IMR-90 (cell line): ENCODE measurements at regions not wholly inside any gene's neighbourhood (a gene's known extent, or its start where the extent isn't known, plus 50 kb on each side); places are given as distances from the start of the nearest gene placed in this dataset.

Experiments used
- ATAC-seq: fragments of 200-7000 bp; cut with Tn5 transposase; 2 replicates; pipeline ENCODE4 v1.9.1; 2020; ENCODE audit warnings: low read depth, mild to moderate bottlenecking, moderate library complexity
- BruUV-seq: library from RNA; stranded (reverse); fragments of 400-500 nt; replicated peaks from 2 replicates; lab custom pipeline; 2021; lab: Mats Ljungman, UMichigan
- CTCF ChIA-PET: fragments of 300-600 bp; formaldehyde crosslinking; extraction: SDS; loops from one replicate; lab custom pipeline; 2021; ENCODE audit warnings: antibody characterized with exemption; lab: Yijun Ruan, JAX
- POLR2A ChIA-PET: fragments of 300-600 bp; sonication (Branson Sonifier 250); formaldehyde crosslinking; loops from one replicate; lab custom pipeline; 2022; ENCODE audit warnings: antibody characterized with exemption; ENCODE audit not compliant: unreplicated experiment; lab: Charles Lee
- DNase-seq: peaks from one replicate; pipeline ENCODE4 v3.0.0; 2013
- H2AFZ ChIP-seq: replicated peaks from 2 replicates; pipeline ENCODE3; 2013; ENCODE audit warnings: low read length, mild to moderate bottlenecking; ENCODE audit not compliant: poor library complexity
- H2AK5ac ChIP-seq: 2 replicates; pipeline ENCODE4 v1.6.1; 2013; ENCODE audit warnings: low read depth, low read length, inconsistent platforms
- H2AK9ac ChIP-seq: replicated peaks from 2 replicates; pipeline ENCODE3; 2013; ENCODE audit warnings: mild to moderate bottlenecking, low read depth, low read length, moderate library complexity; ENCODE audit not compliant: poor library complexity
- H2BK120ac ChIP-seq: 2 replicates; pipeline ENCODE4 v1.6.1; 2013; ENCODE audit warnings: low read depth, low read length, inconsistent platforms
- H2BK15ac ChIP-seq: 3 replicates; pipeline ENCODE4 v1.6.1; 2013; ENCODE audit warnings: low read depth, low read length, inconsistent platforms
- H2BK20ac ChIP-seq: 2 replicates; pipeline ENCODE4 v1.6.1; 2013; ENCODE audit warnings: low read depth, mild to moderate bottlenecking, inconsistent platforms, low read length, moderate library complexity
- H2BK5ac ChIP-seq: 2 replicates; pipeline ENCODE4 v1.6.1; 2013; ENCODE audit warnings: mild to moderate bottlenecking, low read depth, low read length, inconsistent platforms; ENCODE audit not compliant: poor library complexity, severe bottlenecking
- H3K14ac ChIP-seq: replicated peaks from 2 replicates; pipeline ENCODE4 v1.6.1; 2013; ENCODE audit warnings: low read depth, low read length, inconsistent platforms
- H3K18ac ChIP-seq: 2 replicates; pipeline ENCODE4 v1.6.1; 2013; ENCODE audit warnings: low read depth, low read length, control low read depth
- H3K23ac ChIP-seq: 2 replicates; pipeline ENCODE4 v1.6.1; 2013; ENCODE audit warnings: low read depth, low read length, inconsistent platforms
- H3K27ac ChIP-seq: 2 replicates; pipeline ENCODE4 v1.5.1; 2013; ENCODE audit warnings: mild to moderate bottlenecking, control low read depth, low read length; ENCODE audit not compliant: insufficient read depth
- H3K27me3 ChIP-seq: 2 replicates; pipeline ENCODE4 v1.6.1; 2013; ENCODE audit warnings: low read length; ENCODE audit not compliant: control insufficient read depth, insufficient read depth
- H3K36me3 ChIP-seq: 2 replicates; pipeline ENCODE4 v1.6.1; 2013; ENCODE audit warnings: low read length, mixed read lengths; ENCODE audit not compliant: control insufficient read depth, insufficient read depth
- H3K4ac ChIP-seq: 2 replicates; pipeline ENCODE4 v1.6.1; 2013; ENCODE audit warnings: low read depth, low read length, inconsistent platforms
- H3K4me1 ChIP-seq: 2 replicates; pipeline ENCODE4 v1.6.1; 2013; ENCODE audit warnings: low read length, mixed read lengths; ENCODE audit not compliant: control insufficient read depth, insufficient read depth
- H3K4me2 ChIP-seq: 2 replicates; pipeline ENCODE4 v1.6.1; 2013; ENCODE audit warnings: low read depth, mild to moderate bottlenecking, control low read depth, low read length, moderate library complexity
- H3K4me3 ChIP-seq: 2 replicates; pipeline ENCODE4 v1.5.1; 2013; ENCODE audit warnings: low read depth, mild to moderate bottlenecking, control low read depth, low read length, moderate library complexity; ENCODE audit not compliant: insufficient read depth
- H3K56ac ChIP-seq: 2 replicates; pipeline ENCODE4 v1.6.1; 2013; ENCODE audit warnings: low read length, inconsistent platforms; ENCODE audit not compliant: insufficient read depth; ENCODE audit errors: extremely low read depth
- H3K79me1 ChIP-seq, 2 experiments: 2 replicates each; pipeline ENCODE4 v1.6.1; 2013; ENCODE audit warnings: low read length in 2 of 2, inconsistent platforms in 1 of 2, low read depth in 1 of 2
- H3K9ac ChIP-seq: 2 replicates; pipeline ENCODE4 v1.6.1; 2013; ENCODE audit warnings: low read depth, low read length, control low read depth
- H3K9me1 ChIP-seq: 2 replicates; pipeline ENCODE4 v1.6.1; 2013; ENCODE audit warnings: low read length, inconsistent platforms; ENCODE audit not compliant: insufficient read depth
- H3K9me3 ChIP-seq: 2 replicates; pipeline ENCODE4 v1.6.1; 2013; ENCODE audit warnings: low read length; ENCODE audit not compliant: control insufficient read depth, insufficient read depth
- H4K20me1 ChIP-seq: 2 replicates; pipeline ENCODE4 v1.6.1; 2013; ENCODE audit warnings: low read length, inconsistent platforms; ENCODE audit not compliant: insufficient read depth
- H4K5ac ChIP-seq: 2 replicates; pipeline ENCODE4 v1.6.1; 2013; ENCODE audit warnings: mild to moderate bottlenecking, low read depth, low read length, control low read depth
- H4K8ac ChIP-seq, 2 experiments: 2 replicates each; pipeline ENCODE4 v1.6.1; 2013; ENCODE audit warnings: low read depth in 2 of 2, low read length in 2 of 2, control low read depth in 1 of 2, inconsistent platforms in 1 of 2
- H4K91ac ChIP-seq: 2 replicates; pipeline ENCODE4 v1.6.1; 2013; ENCODE audit warnings: low read depth, low read length, inconsistent platforms; ENCODE audit not compliant: insufficient read depth
- CEBPB ChIP-seq: IDR thresholded peaks from 2 replicates; pipeline ENCODE4 v1.6.1; 2012; ENCODE audit warnings: low read depth, low read length, improper control_type of control experiment
- CHD1 ChIP-seq: IDR thresholded peaks from 2 replicates; pipeline ENCODE4 v1.6.1; 2012; ENCODE audit warnings: low read depth, low read length, improper control_type of control experiment
- MAZ ChIP-seq: IDR thresholded peaks from 2 replicates; pipeline ENCODE4 v1.6.1; 2012; ENCODE audit warnings: low read depth, mild to moderate bottlenecking, low read length, improper control_type of control experiment, moderate library complexity, borderline replicate concordance
- MXI1 ChIP-seq: IDR thresholded peaks from 2 replicates; pipeline ENCODE4 v1.6.1; 2012; ENCODE audit warnings: low read depth, mild to moderate bottlenecking, low read length, moderate library complexity, borderline replicate concordance
- NFE2L2 ChIP-seq: fragments of 150-350 bp; IDR thresholded peaks from 2 replicates; pipeline ENCODE4 v1.6.1; 2016; ENCODE audit warnings: low read depth, mild to moderate bottlenecking, low read length
- POLR2A ChIP-seq: IDR thresholded peaks from 2 replicates; pipeline ENCODE4 v1.6.1; 2012; ENCODE audit warnings: mild to moderate bottlenecking, low read depth, low read length
- RAD21 ChIP-seq: IDR thresholded peaks from 2 replicates; pipeline ENCODE4 v1.6.1; 2012; ENCODE audit warnings: low read length, improper control_type of control experiment
- RCOR1 ChIP-seq: IDR thresholded peaks from 2 replicates; pipeline ENCODE4 v1.6.1; 2012; ENCODE audit warnings: mild to moderate bottlenecking, low read length, improper control_type of control experiment; ENCODE audit not compliant: insufficient replicate concordance
- RFX5 ChIP-seq: IDR thresholded peaks from 2 replicates; pipeline ENCODE4 v1.8.0; 2012; ENCODE audit warnings: low read depth, mild to moderate bottlenecking, low read length, moderate library complexity
- WGBS, 2 experiments: methylation state at CpG; one replicate each; pipeline versions ENCODE4 v1.1.5 to v1.1.7; 2013; ENCODE audit warnings: missing lambda C conversion rate in 2 of 2; ENCODE audit not compliant: insufficient read length in 1 of 2; ENCODE audit errors: extremely low coverage in 2 of 2; 5-methylcytosine and 5-hydroxymethylcytosine counted together
- dilution Hi-C: fragments of 300-500 bp; cut with HindIII; formaldehyde crosslinking; loops from one replicate; pipeline ENCODE4 v1.14.3; 2018; ENCODE audit warnings: low sequenced_read_pairs; ENCODE audit not compliant: unreplicated experiment
- in situ Hi-C: fragments of 300-500 bp; cut with MboI; formaldehyde crosslinking; loops from 3 replicates; pipeline ENCODE4 v1.14.3; 2019; ENCODE audit warnings: low sequenced_read_pairs, inconsistent platforms, mixed read lengths
- intact Hi-C: fragments of 100-400 bp; cut with micrococcal nuclease; formaldehyde crosslinking; loops from 2 replicates; pipeline ENCODE4 v1.10.0; 2022
- TF ChIP-seq, protein P1 (sequence below): fragments of 150-350 bp; IDR thresholded peaks from 2 replicates; pipeline ENCODE4 v1.6.1; 2016; ENCODE audit warnings: low read depth, mild to moderate bottlenecking, low read length, moderate library complexity, borderline replicate concordance
- TF ChIP-seq, protein P2 (sequence below): conservative IDR thresholded peaks from 2 replicates; pipeline ENCODE4 v1.5.1; 2012; ENCODE audit warnings: mild to moderate bottlenecking, low read depth, low read length, improper control_type of control experiment

DNA sequence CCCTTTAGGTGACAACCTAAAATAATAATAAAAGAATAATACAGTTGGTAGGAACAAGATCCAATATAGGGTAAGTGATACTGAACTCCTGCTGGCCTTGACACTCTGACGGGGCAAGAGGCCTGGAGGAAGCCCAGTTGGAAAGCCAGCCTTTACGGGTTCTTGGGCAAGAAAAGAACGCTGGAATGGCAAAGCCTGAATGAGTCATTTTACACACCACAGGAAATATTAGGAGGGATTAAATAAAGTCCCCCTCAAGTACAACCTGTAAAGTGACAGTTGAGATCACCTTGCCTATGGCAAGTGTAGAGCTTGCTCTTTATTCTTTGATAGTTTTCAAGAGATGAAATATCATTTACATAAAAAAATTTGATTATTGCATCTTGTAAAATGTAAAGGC, 244.5 kb upstream of the TLL1 start:
- Histone ChIP-seq H2BK20ac (no peak overlapping the region), H3K4ac (no peak overlapping the region), H3K14ac (no peak overlapping the region), H4K91ac (no peak overlapping the region), H3K18ac (no peak overlapping the region), H2BK120ac (no peak overlapping the region), H3K27ac (no peak overlapping the region), H3K56ac (no peak overlapping the region), H2BK15ac (no peak overlapping the region), H3K9me1 (no peaks in the 10 kb centered on the region), H3K9ac (no peak overlapping the region), H3K79me1 (no peaks in the 10 kb centered on the region), H2AK9ac (no peak overlapping the region), H3K36me3 (no peaks in the 10 kb centered on the region), H3K4me2 (no peak overlapping the region), H2BK5ac (no peak overlapping the region), H4K20me1 (no peaks in the 10 kb centered on the region), H4K5ac (no peak overlapping the region), H3K4me3 (no peak overlapping the region), H2AK5ac (no peak overlapping the region), H4K8ac (no peak overlapping the region), H3K27me3 (no peaks in the 10 kb centered on the region), H3K9me3 (peaks cover 7% of the 10 kb centered on the region), H3K4me1 (no peaks in the 10 kb centered on the region), H2AFZ (no peak overlapping the region), H3K23ac (no peak overlapping the region)
- TF ChIP-seq RFX5 (no peak), CEBPB (no peak), POLR2A (no peak), RAD21 (no peak), MXI1 (no peak), NFE2L2 (no peak), RCOR1 (no peak), CHD1 (no peak), MAZ (no peak)
- TF ChIP-seq, protein P1, sequence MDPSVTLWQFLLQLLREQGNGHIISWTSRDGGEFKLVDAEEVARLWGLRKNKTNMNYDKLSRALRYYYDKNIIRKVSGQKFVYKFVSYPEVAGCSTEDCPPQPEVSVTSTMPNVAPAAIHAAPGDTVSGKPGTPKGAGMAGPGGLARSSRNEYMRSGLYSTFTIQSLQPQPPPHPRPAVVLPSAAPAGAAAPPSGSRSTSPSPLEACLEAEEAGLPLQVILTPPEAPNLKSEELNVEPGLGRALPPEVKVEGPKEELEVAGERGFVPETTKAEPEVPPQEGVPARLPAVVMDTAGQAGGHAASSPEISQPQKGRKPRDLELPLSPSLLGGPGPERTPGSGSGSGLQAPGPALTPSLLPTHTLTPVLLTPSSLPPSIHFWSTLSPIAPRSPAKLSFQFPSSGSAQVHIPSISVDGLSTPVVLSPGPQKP: no peak
- TF ChIP-seq, protein P2, sequence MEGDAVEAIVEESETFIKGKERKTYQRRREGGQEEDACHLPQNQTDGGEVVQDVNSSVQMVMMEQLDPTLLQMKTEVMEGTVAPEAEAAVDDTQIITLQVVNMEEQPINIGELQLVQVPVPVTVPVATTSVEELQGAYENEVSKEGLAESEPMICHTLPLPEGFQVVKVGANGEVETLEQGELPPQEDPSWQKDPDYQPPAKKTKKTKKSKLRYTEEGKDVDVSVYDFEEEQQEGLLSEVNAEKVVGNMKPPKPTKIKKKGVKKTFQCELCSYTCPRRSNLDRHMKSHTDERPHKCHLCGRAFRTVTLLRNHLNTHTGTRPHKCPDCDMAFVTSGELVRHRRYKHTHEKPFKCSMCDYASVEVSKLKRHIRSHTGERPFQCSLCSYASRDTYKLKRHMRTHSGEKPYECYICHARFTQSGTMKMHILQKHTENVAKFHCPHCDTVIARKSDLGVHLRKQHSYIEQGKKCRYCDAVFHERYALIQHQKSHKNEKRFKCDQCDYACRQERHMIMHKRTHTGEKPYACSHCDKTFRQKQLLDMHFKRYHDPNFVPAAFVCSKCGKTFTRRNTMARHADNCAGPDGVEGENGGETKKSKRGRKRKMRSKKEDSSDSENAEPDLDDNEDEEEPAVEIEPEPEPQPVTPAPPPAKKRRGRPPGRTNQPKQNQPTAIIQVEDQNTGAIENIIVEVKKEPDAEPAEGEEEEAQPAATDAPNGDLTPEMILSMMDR: no peak
- ATAC-seq: no peak
- intact Hi-C loops (no loop called here), in situ Hi-C loops (no loop called here), dilution Hi-C loops (no loop called here)
- no CpG with 5 or more reads among the region's 3 CpGs for WGBS, 2 experiments
- ChIA-PET POLR2A (no interaction called here), CTCF (no interaction called here)
- BruUV-seq: no TSS peak
- no peak for DNase-seq
